Gastrocnemius medialis (tissue), 4 donors: ENCODE measurements at regions not wholly inside any gene's neighbourhood (a gene's known extent, or its start where the extent isn't known, plus 50 kb on each side); places are given as distances from the start of the nearest gene placed in this dataset.
"Not testable (repeated sequence)": the region's sequence is repeated elsewhere in the genome, so short reads cannot be mapped to it uniquely, and the experiment has no call there.

Experiments
- ATAC-seq, 2 donors: fragments of 150-250 bp; one replicate each; pipeline ENCODE4 v1.9.1; 2016
- DNase-seq, 2 donors: peaks; one replicate each; pipeline ENCODE4 v3.0.0-alpha.2; 2019
- H3K27ac ChIP-seq, 4 donors: fragments of 200-600 bp; sonication (generic); 1 replicate in 1 of 4; 2 replicates in 3 of 4; pipeline ENCODE4 v1.5.1; 2016 to 2018; ENCODE audit warnings: mild to moderate bottlenecking in 2 of 4, moderate library complexity in 1 of 4
- H3K27me3 ChIP-seq, 3 donors: fragments of 200-600 bp; sonication (generic) in 2 of 3; 1 replicate in 1 of 3; 2 replicates in 2 of 3; pipeline versions ENCODE4 v1.5.1 to v1.6.0; 2016 to 2019; ENCODE audit warnings: mild to moderate bottlenecking in 1 of 3, moderate library complexity in 1 of 3
- H3K36me3 ChIP-seq, 2 donors: fragments of 200-600 bp; sonication (generic) in 1 of 2; one replicate each; pipeline ENCODE4 v1.5.1; 2017 to 2018
- H3K4me1 ChIP-seq, 2 donors: fragments of 200-600 bp; sonication (generic) in 1 of 2; one replicate each; pipeline ENCODE4 v1.5.1; 2016 to 2017; ENCODE audit warnings: mild to moderate bottlenecking in 2 of 2
- H3K4me3 ChIP-seq, 4 donors: fragments of 200-600 bp; sonication (generic) in 3 of 4; 1 replicate in 1 of 4; 2 replicates in 3 of 4; pipeline ENCODE4 v1.5.1; 2016 to 2019; ENCODE audit warnings: mild to moderate bottlenecking in 2 of 4
- H3K9me3 ChIP-seq, 3 donors: fragments of 200-600 bp; sonication (generic) in 2 of 3; 1 replicate in 1 of 3; 2 replicates in 2 of 3; pipeline ENCODE4 v1.5.1; 2016 to 2019
- CTCF ChIP-seq, 5 experiments: fragments of 450-650 bp in 3 of 5; fragments of 200-600 bp in 2 of 5; sonication (generic) in 2 of 5; IDR thresholded peaks in 4 of 5; conservative IDR thresholded peaks in 1 of 5; 1 replicate in 4 of 5; 2 replicates in 1 of 5; pipeline ENCODE4 v1.5.1; 2016 to 2019; ENCODE audit warnings: antibody characterized with exemption in 5 of 5, mild to moderate bottlenecking in 3 of 5, moderate library complexity in 3 of 5
- POLR2A ChIP-seq, 2 donors: fragments of 450-650 bp; IDR thresholded peaks; one replicate each; pipeline ENCODE4 v1.6.1; 2017; ENCODE audit warnings: antibody characterized with exemption in 2 of 2, mild to moderate bottlenecking in 2 of 2, moderate library complexity in 2 of 2
- in situ Hi-C, 4 donors: fragments of 200-750 bp; cut with MboI; loops; one replicate each; pipeline versions ENCODE4 v1.15.0 to v1.8.0; 2017; ENCODE audit warnings: low sequenced_read_pairs in 4 of 4
- intact Hi-C: fragments of 100-400 bp; cut with DNase I; formaldehyde crosslinking; loops from one replicate; pipeline ENCODE4 v1.15.1; 2023; ENCODE audit warnings: low total_unique reads

GRCh38 chr13:40366119-40366518 lies 300.3 kb downstream of the FOXO1 start:
- no peaks in the 10 kb centered on the region for H3K4me1 ChIP-seq
- ATAC-seq (no peak), DNase-seq (no peak)
- H3K36me3 ChIP-seq: no peaks in the 10 kb centered on the region
- TF ChIP-seq CTCF (IDR thresholded peaks at IDR 0.05 in 4 of 5, conservative IDR thresholded peaks at IDR 0.05 in 1 of 5) (no peak), POLR2A (IDR thresholded peaks at IDR 0.05) (no peak)
- in situ Hi-C loops: no loop called here
- no peak overlapping the region for H3K27ac ChIP-seq
- intact Hi-C loops: no loop called here
- H3K9me3 ChIP-seq: no peaks in the 10 kb centered on the region
- no peaks in the 10 kb centered on the region for H3K27me3 ChIP-seq
- no peak overlapping the region for H3K4me3 ChIP-seq

DNA sequence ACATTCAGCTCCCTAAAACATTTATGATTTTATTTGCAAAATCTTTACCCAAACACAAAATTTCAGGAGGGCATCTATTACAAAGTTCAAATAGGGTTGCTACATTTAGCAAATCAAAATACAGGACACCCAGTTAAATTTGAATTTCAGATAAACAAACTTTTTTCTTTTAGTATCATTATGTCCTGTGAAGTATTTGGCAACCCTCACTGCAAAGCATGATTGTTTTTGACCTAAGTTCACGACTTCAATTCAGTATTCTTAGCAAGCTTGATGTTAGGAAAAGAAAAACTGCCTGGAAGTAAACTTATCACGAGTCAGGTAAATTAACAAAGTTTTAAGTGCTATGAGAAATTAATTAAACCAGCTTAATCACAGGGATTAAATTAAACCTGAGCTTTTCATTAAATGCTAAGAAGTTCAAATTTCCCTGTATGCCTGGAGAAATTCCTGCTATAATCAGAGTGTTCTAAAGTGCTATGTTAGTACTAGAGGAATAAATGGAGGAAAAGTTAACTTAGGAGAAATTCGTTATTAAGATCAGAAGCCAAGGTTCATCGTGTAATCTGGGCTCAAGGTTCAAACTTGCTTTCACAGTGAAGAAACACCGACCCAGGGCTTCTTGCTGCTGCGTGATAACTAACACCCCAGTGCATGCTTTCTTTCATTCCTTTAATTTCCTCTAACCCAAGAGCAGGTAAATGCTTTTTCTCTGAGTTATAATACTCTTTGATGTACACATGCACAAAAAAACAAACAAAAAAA lies 298.1 kb downstream of the FOXO1 start:
- Histone ChIP-seq H3K36me3 (no peaks in the 10 kb centered on the region), H3K4me3 (no peak overlapping the region), H3K27me3 (no peaks in the 10 kb centered on the region), H3K27ac (no peak overlapping the region), H3K9me3 (no peaks in the 10 kb centered on the region), H3K4me1 (no peaks in the 10 kb centered on the region)
- DNase-seq (no peak), ATAC-seq (no peak)
- intact Hi-C loops (no loop called here), in situ Hi-C loops (no loop called here)
- no peak for TF ChIP-seq POLR2A (IDR thresholded peaks at IDR 0.05)
- no peak for TF ChIP-seq CTCF (IDR thresholded peaks at IDR 0.05 in 4 of 5, conservative IDR thresholded peaks at IDR 0.05 in 1 of 5)

GRCh38 chr13:40370661-40371060 lies 295.8 kb downstream of the FOXO1 start:
- H3K27ac ChIP-seq: no peak overlapping the region
- H3K9me3 ChIP-seq: no peaks in the 10 kb centered on the region
- H3K27me3 ChIP-seq: no peaks in the 10 kb centered on the region
- intact Hi-C loops: no loop called here
- H3K4me3 ChIP-seq: no peak overlapping the region
- no peak for TF ChIP-seq POLR2A (IDR thresholded peaks at IDR 0.05)
- TF ChIP-seq CTCF (IDR thresholded peaks at IDR 0.05 in 4 of 5, conservative IDR thresholded peaks at IDR 0.05 in 1 of 5): no peak
- H3K4me1 ChIP-seq: no peaks in the 10 kb centered on the region
- in situ Hi-C loops: no loop called here
- ATAC-seq (no peak), DNase-seq (no peak)
- H3K36me3 ChIP-seq: no peaks in the 10 kb centered on the region

GRCh38 chr13:40371531-40372125 lies 294.8 kb downstream of the FOXO1 start:
- H3K4me3 ChIP-seq: no peak overlapping the region
- intact Hi-C loops (no loop called here), in situ Hi-C loops (no loop called here)
- no peaks in the 10 kb centered on the region for H3K27me3 ChIP-seq
- no peak overlapping the region for H3K27ac ChIP-seq
- TF ChIP-seq POLR2A (IDR thresholded peaks at IDR 0.05) (no peak), CTCF (IDR thresholded peaks at IDR 0.05 in 4 of 5, conservative IDR thresholded peaks at IDR 0.05 in 1 of 5) (no peak)
- no peaks in the 10 kb centered on the region for H3K4me1 ChIP-seq
- DNase-seq: no peak
- no peak for ATAC-seq
- H3K36me3 ChIP-seq: no peaks in the 10 kb centered on the region
- no peaks in the 10 kb centered on the region for H3K9me3 ChIP-seq

DNA sequence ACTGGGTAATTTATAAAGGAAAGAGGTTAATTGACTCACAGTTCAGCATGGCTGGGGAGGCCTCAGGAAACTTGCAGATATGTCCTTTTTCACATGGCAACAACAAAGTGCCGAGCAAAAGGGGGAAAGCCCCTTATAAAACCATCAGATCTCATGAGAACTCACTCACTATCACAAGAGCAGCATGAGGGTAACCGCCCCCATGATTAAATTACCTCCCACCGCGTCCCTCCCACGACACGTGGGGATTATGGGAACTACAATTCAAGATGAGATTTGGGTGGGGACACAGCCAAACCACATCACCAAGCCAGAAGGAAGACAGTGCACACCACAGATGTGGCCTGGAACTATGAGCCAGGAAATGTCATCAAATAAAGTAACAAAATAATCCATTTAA lies 292.8 kb downstream of the FOXO1 start:
- H3K27ac ChIP-seq, in situ Hi-C loops, DNase-seq, H3K36me3 ChIP-seq, H3K27me3 ChIP-seq, ATAC-seq, H3K4me3 ChIP-seq, intact Hi-C loops, H3K4me1 ChIP-seq, H3K9me3 ChIP-seq: not testable (repeated sequence)
